ENCODE measurements at regions not wholly inside any gene's neighbourhood (a gene's known extent, or its start where the extent isn't known, plus 50 kb on each side); places are given as distances from the start of the nearest gene placed in this dataset.

DNA sequence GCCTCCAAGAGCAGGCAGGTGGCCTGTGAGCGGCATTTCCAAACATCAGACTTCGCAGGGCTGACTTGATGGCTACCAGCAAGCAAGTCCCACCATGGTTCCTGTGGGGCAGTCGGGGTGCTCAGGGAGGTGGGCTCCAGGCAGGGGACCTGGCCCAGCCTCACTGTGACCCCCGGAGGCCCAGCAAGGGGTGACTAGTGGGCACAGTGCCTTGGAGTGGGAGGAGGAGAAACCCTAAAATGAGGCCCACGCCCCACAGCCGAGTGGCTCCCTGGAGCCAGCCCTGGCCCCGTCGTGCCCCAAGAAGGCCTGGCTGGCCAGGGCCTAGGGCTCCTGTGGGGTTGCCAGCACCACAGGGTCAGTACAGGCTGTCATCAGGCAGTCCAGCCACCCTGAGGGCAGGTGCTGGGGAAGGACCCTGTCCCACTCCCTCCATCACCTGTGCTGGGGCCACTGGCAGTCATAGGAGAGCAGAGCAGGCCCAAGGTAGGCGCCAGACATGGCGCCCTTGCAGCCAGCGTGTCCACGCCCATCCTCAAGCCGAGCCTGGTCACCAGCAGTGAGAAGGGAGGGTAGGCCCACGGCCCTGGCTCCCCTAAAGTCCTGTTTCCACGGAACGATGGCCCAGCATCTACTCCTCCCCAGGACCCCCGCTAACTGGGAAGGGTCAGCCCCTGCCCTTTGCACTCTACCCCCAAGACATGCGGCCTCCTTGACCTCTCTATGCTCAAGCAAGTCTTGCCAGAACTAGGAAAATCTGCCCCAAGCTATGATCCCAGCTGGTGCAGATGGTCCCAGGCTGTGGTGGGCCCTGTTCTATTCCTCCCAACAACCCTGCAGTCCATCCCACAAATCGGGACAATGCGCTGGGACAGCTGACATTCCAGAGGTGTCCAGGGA is 144.2 kb upstream of the C14orf180 start (continued):
- TF ChIP-seq, protein P1, sequence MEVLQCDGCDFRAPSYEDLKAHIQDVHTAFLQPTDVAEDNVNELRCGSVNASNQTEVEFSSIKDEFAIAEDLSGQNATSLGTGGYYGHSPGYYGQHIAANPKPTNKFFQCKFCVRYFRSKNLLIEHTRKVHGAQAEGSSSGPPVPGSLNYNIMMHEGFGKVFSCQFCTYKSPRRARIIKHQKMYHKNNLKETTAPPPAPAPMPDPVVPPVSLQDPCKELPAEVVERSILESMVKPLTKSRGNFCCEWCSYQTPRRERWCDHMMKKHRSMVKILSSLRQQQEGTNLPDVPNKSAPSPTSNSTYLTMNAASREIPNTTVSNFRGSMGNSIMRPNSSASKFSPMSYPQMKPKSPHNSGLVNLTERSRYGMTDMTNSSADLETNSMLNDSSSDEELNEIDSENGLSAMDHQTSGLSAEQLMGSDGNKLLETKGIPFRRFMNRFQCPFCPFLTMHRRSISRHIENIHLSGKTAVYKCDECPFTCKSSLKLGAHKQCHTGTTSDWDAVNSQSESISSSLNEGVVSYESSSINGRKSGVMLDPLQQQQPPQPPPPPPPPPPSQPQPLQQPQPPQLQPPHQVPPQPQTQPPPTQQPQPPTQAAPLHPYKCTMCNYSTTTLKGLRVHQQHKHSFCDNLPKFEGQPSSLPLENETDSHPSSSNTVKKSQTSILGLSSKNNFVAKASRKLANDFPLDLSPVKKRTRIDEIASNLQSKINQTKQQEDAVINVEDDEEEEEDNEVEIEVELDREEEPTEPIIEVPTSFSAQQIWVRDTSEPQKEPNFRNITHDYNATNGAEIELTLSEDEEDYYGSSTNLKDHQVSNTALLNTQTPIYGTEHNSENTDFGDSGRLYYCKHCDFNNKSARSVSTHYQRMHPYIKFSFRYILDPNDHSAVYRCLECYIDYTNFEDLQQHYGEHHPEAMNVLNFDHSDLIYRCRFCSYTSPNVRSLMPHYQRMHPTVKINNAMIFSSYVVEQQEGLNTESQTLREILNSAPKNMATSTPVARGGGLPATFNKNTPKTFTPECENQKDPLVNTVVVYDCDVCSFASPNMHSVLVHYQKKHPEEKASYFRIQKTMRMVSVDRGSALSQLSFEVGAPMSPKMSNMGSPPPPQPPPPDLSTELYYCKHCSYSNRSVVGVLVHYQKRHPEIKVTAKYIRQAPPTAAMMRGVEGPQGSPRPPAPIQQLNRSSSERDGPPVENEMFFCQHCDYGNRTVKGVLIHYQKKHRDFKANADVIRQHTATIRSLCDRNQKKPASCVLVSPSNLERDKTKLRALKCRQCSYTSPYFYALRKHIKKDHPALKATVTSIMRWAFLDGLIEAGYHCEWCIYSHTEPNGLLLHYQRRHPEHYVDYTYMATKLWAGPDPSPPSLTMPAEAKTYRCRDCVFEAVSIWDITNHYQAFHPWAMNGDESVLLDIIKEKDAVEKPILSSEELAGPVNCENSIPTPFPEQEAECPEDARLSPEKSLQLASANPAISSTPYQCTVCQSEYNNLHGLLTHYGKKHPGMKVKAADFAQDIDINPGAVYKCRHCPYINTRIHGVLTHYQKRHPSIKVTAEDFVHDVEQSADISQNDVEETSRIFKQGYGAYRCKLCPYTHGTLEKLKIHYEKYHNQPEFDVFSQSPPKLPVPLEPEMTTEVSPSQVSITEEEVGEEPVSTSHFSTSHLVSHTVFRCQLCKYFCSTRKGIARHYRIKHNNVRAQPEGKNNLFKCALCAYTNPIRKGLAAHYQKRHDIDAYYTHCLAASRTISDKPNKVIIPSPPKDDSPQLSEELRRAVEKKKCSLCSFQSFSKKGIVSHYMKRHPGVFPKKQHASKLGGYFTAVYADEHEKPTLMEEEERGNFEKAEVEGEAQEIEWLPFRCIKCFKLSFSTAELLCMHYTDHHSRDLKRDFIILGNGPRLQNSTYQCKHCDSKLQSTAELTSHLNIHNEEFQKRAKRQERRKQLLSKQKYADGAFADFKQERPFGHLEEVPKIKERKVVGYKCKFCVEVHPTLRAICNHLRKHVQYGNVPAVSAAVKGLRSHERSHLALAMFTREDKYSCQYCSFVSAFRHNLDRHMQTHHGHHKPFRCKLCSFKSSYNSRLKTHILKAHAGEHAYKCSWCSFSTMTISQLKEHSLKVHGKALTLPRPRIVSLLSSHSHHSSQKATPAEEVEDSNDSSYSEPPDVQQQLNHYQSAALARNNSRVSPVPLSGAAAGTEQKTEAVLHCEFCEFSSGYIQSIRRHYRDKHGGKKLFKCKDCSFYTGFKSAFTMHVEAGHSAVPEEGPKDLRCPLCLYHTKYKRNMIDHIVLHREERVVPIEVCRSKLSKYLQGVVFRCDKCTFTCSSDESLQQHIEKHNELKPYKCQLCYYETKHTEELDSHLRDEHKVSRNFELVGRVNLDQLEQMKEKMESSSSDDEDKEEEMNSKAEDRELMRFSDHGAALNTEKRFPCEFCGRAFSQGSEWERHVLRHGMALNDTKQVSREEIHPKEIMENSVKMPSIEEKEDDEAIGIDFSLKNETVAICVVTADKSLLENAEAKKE (CRISPR knock-in tag; IDR thresholded peaks at IDR 0.05), result no peak
- no peak for TF ChIP-seq NANOG (IDR thresholded peaks at IDR 0.05; ENCODE audit: borderline replicate concordance)

DNA sequence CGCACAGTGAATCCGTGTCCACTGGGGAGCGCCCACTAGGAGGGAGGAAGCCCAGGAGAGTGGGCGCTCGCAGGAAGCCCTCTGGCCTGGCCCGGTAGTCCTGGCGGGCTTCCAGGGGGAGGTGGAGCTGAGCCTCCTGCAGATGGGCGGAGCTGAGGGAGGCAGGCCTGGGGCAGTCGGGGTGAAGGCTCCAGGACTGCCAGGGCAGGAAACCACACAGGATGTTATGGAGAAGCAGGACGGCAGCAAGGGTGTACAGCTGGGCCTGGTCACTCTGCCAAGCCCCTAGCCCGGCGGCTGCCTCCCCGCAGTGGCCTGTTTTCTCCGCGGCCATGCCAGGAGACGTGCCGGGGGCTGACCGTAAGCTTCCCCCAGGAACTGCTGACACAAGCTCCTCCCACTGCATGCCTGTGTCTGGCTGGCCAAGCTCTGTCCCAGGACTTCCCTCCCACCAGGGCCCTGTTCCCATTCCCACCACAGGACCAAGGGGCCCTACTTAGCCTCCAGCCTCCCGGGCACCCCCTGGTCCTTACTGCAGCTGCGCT is 143.4 kb upstream of the C14orf180 start:
- DNase-seq (ENCODE audit: low spot score), result peak; percentile 31
- Mint-ChIP-seq H3K4me1 (peaks cover 5% of the 10 kb centered on the region; the same call in 2 of the 3 replicates), H3K27ac (no peak overlapping the region), H3K9me3 (no peaks in the 10 kb centered on the region; the same call in 2 of the 3 replicates), H3K27me3 (ENCODE audit: insufficient read depth, low read depth, poor library complexity) (peaks cover 2% of the 10 kb centered on the region), H3K4me3 (no peak overlapping the region), H3K36me3 (ENCODE audit: low read depth) (no peaks in the 10 kb centered on the region)
- H3K36me3 ChIP-seq (ENCODE audit: insufficient read depth), result no peaks in the 10 kb centered on the region
- H3K9me2 ChIP-seq (ENCODE audit: insufficient read depth), result no peaks in the 10 kb centered on the region
- peak; percentile 67 for ATAC-seq
- H3K4me3 ChIP-seq, result no peak overlapping the region
- no peaks in the 10 kb centered on the region for H3K79me2 ChIP-seq (replicated peaks; ENCODE audit: insufficient read depth)
- H3K27ac ChIP-seq (ENCODE audit: low read depth), result no peak overlapping the region
- H2AFZ ChIP-seq, result peak overlapping the region; percentile 69
- H3K27me3 ChIP-seq (ENCODE audit: insufficient read depth), result no peaks in the 10 kb centered on the region
- H3K4me1 ChIP-seq (ENCODE audit: insufficient read depth), result no peaks in the 10 kb centered on the region
- no peaks in the 10 kb centered on the region for H3F3A ChIP-seq (replicated peaks; ENCODE audit: low read depth)
- no peaks in the 10 kb centered on the region for H4K20me1 ChIP-seq (replicated peaks; ENCODE audit: insufficient read depth)
- H3K4me2 ChIP-seq, result no peak overlapping the region
- no peak for TF ChIP-seq REST (IDR thresholded peaks at IDR 0.05; ENCODE audit: unreplicated experiment)
- no peak for TF ChIP-seq STAT1 (IDR thresholded peaks at IDR 0.05; ENCODE audit: unreplicated experiment)
- TF ChIP-seq, protein P2, sequence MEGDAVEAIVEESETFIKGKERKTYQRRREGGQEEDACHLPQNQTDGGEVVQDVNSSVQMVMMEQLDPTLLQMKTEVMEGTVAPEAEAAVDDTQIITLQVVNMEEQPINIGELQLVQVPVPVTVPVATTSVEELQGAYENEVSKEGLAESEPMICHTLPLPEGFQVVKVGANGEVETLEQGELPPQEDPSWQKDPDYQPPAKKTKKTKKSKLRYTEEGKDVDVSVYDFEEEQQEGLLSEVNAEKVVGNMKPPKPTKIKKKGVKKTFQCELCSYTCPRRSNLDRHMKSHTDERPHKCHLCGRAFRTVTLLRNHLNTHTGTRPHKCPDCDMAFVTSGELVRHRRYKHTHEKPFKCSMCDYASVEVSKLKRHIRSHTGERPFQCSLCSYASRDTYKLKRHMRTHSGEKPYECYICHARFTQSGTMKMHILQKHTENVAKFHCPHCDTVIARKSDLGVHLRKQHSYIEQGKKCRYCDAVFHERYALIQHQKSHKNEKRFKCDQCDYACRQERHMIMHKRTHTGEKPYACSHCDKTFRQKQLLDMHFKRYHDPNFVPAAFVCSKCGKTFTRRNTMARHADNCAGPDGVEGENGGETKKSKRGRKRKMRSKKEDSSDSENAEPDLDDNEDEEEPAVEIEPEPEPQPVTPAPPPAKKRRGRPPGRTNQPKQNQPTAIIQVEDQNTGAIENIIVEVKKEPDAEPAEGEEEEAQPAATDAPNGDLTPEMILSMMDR (conservative IDR thresholded peaks at IDR 0.05; ENCODE audit: low read depth in 2 of 2), result no peak
- TF ChIP-seq CREB1 (CRISPR knock-in tag; IDR thresholded peaks at IDR 0.05; ENCODE audit: low read depth), result no peak
- TF ChIP-seq ZNF331 (CRISPR knock-in tag; IDR thresholded peaks at IDR 0.05; ENCODE audit: low read depth), result no peak
- TF ChIP-seq JUNB (IDR thresholded peaks at IDR 0.05; ENCODE audit: unreplicated experiment), result no peak
- TF ChIP-seq ZNF114 (CRISPR knock-in tag; IDR thresholded peaks at IDR 0.05), result no peak
- no peak for TF ChIP-seq EZH2phosphoT487 (IDR thresholded peaks at IDR 0.05; ENCODE audit: unreplicated experiment)
- no peak for TF ChIP-seq EZH2 (IDR thresholded peaks at IDR 0.05; ENCODE audit: low read depth, unreplicated experiment)

All from GM23338 (cell line).